ENCODE measurements at regions not wholly inside any gene's neighbourhood (a gene's known extent, or its start where the extent isn't known, plus 50 kb on each side); places are given as distances from the start of the nearest gene placed in this dataset.

GRCh38 chr9:88077071-88077617, 61.1 kb downstream of the SPATA31C2 start:
- TF ChIP-seq CTCF (IDR thresholded peaks at IDR 0.05; ENCODE audit: low read depth, low read length) = no peak
- no peak for DNase-seq (ENCODE audit: extremely low read depth, low read depth)

- DNase-seq (ENCODE audit: extremely low read depth, low read depth) = no peak
- peak; percentile 34 for TF ChIP-seq CTCF (IDR thresholded peaks at IDR 0.05; ENCODE audit: low read depth, low read length)
Observed at GRCh38 chr9:88076286-88077070, 61.8 kb downstream of the SPATA31C2 start.

GRCh38 chr9:88075966-88076285, 62.3 kb downstream of the SPATA31C2 start:
- no peak for DNase-seq (ENCODE audit: extremely low read depth, low read depth)
- TF ChIP-seq CTCF (IDR thresholded peaks at IDR 0.05; ENCODE audit: low read depth, low read length) = no peak; the same call in 1 of the 2 replicates

- DNase-seq (ENCODE audit: extremely low read depth, low read depth) = no peak
- TF ChIP-seq CTCF (IDR thresholded peaks at IDR 0.05; ENCODE audit: low read depth, low read length) = no peak
Observed at GRCh38 chr9:88075506-88075905, 62.8 kb downstream of the SPATA31C2 start.

- no peak for DNase-seq (ENCODE audit: extremely low read depth, low read depth)
- TF ChIP-seq CTCF (IDR thresholded peaks at IDR 0.05; ENCODE audit: low read depth, low read length) = no peak
Observed at GRCh38 chr9:88074931-88075330, 63.3 kb downstream of the SPATA31C2 start.

GRCh38 chr9:88072831-88073375, 65.4 kb downstream of the SPATA31C2 start:
- no peak for TF ChIP-seq CTCF (IDR thresholded peaks at IDR 0.05; ENCODE audit: low read depth, low read length)
- DNase-seq (ENCODE audit: extremely low read depth, low read depth) = no peak

- no peak for TF ChIP-seq CTCF (IDR thresholded peaks at IDR 0.05; ENCODE audit: low read depth, low read length)
Observed at GRCh38 chr9:88071331-88071730, 66.9 kb downstream of the SPATA31C2 start.

More at GRCh38 chr9:88071331-88071730, 66.9 kb downstream of the SPATA31C2 start:
- DNase-seq (ENCODE audit: extremely low read depth, low read depth) = no peak

Measured in AG09319 (cell line).